Fibroblast of peridontal ligament (primary cell): ENCODE measurements at regions not wholly inside any gene's neighbourhood (a gene's known extent, or its start where the extent isn't known, plus 50 kb on each side); places are given as distances from the start of the nearest gene placed in this dataset.
"Not testable (repeated sequence)": the region's sequence is repeated elsewhere in the genome, so short reads cannot be mapped to it uniquely, and the experiment has no call there.

Experiments
- DNase-seq: peaks from one replicate; pipeline ENCODE4 v3.0.0-alpha.2; 2010; ENCODE audit errors: extremely low read depth

- no peak for DNase-seq
Observed at GRCh38 chr12:131599190-131600159, 111.4 kb upstream of the SFSWAP start.

- no peak for DNase-seq
Observed at GRCh38 chr12:131600160-131600532, 110.7 kb upstream of the SFSWAP start.

GRCh38 chr12:131601499-131601898, 109.4 kb upstream of the SFSWAP start:
- DNase-seq = not testable (repeated sequence)

GRCh38 chr12:131603106-131603938, 107.6 kb upstream of the SFSWAP start:
- no peak for DNase-seq

GRCh38 chr12:131603939-131604795, 106.7 kb upstream of the SFSWAP start:
- no peak for DNase-seq

- DNase-seq = no peak
Observed at GRCh38 chr12:131604859-131605258, 106.0 kb upstream of the SFSWAP start.

GRCh38 chr12:131605304-131605829, 105.5 kb upstream of the SFSWAP start:
- DNase-seq = no peak

- no peak for DNase-seq
Observed at GRCh38 chr12:131606218-131606901, 104.5 kb upstream of the SFSWAP start.

GRCh38 chr12:131607658-131608447, 103.0 kb upstream of the SFSWAP start:
- DNase-seq = no peak

GRCh38 chr12:131608740-131609690, 101.9 kb upstream of the SFSWAP start:
- DNase-seq = peak; percentile 35

- no peak for DNase-seq
Observed at GRCh38 chr12:131609762-131610161, 101.1 kb upstream of the SFSWAP start.

- DNase-seq = no peak
Observed at GRCh38 chr12:131610181-131610580, 100.7 kb upstream of the SFSWAP start.

- no peak for DNase-seq
Observed at GRCh38 chr12:131610891-131611290, 100.0 kb upstream of the SFSWAP start.

- no peak for DNase-seq
Observed at GRCh38 chr12:131611416-131612091, 99.3 kb upstream of the SFSWAP start.

GRCh38 chr12:131612092-131612755, 98.7 kb upstream of the SFSWAP start:
- no peak for DNase-seq

GRCh38 chr12:131613186-131613585, 97.7 kb upstream of the SFSWAP start:
- DNase-seq = no peak

- no peak for DNase-seq
Observed at GRCh38 chr12:131613678-131614077, 97.2 kb upstream of the SFSWAP start.
